ENCODE measurements at regions not wholly inside any gene's neighbourhood (a gene's known extent, or its start where the extent isn't known, plus 50 kb on each side); places are given as distances from the start of the nearest gene placed in this dataset.
"Not testable (repeated sequence)": the region's sequence is repeated elsewhere in the genome, so short reads cannot be mapped to it uniquely, and the experiment has no call there.

DNA sequence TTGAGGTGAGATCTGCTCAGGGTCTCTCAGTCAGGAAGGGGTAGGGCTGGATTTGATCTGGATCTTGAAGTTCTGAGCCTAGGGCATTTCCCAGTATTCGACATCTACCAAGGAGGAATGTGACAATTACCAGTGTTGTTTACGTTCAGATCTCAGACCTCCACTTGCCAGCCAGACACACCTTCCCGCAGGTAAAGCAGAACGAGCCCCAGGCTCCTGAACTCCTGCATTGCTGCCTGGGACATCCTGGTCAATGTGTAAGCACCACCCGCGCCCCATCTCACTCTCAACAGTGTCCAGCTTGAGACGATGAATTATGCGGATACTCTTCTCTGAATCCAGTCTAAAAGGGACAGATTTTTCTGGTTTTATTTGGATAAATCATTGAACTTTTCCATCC is 56.7 kb upstream of the PTCH1 start:
- no peak for DNase-seq

DNA sequence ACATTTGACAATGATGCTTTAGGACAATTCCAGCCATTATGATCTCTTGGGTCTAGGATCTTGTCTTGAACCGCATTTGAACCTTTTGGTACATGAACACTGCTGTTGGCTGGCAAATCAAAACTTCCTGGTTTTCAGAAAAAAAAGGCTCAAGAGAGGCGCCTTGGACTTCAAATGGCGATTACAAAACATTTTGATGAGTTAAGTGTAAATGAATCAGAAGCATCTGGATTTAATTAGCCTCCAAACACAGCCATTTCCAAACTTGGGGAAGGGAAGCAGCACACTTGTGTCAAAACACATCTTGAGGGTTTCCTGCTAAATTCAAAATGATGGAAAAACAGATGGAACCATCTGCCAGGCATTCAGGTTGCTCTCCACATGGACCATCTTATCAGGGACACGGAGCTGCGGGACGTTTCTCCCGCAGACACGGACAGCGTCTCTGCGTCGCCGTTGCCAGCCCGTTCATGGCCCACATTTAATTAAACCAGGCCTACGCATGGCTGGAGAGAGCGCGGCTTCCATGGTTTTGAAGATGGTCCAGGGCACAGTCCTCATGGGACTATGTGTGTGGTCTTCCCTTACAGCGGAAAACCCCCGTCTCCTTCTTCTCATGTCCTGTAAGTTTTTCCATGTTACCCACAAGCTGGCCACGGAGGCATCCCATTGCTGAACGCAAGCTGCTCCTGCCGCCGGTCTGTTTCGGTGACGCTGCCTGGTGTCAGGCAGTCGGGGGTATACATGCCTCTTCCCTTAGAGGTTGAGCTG is 55.8 kb upstream of the PTCH1 start:
- DNase-seq = no peak

GRCh38 chr9:95570646-95571045 is 53.9 kb upstream of the PTCH1 start:
- DNase-seq = peak; percentile 8

- DNase-seq = no peak
These were observed 53.4 kb upstream of the PTCH1 start for GRCh38 chr9:95570150-95570549.

DNA sequence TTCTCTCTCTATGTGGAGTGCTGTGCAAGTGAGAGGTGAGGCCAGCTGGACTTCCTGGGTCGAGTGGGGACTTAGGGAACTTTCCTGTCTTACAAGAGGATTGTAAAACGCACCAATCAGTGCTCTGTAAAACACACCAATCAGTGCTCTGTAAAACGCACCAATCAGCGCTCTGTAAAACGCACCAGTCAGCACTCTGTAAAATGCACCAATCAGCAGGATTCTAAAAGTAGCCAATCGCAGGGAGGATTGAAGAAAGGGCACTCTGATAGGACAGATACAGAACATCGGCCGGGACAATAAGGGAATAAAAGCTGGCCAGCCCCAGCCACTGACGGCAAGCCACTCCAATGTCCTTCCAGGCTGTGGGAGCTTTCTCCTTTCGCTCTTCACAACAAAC is 52.0 kb upstream of the PTCH1 start:
- not testable (repeated sequence) for DNase-seq
